CD4-positive, alpha-beta T cell (primary cell): ENCODE measurements at regions not wholly inside any gene's neighbourhood (a gene's known extent, or its start where the extent isn't known, plus 50 kb on each side); places are given as distances from the start of the nearest gene placed in this dataset.

Experiments
- ATAC-seq: fragments of 200-7000 bp; cut with Tn5 transposase; one replicate; pipeline ENCODE4 v1.10.0; 2022; ENCODE audit warnings: mild to moderate bottlenecking; ENCODE audit not compliant: poor library complexity
- CTCF ChIA-PET: fragments of 350-600 bp; sonication (Branson Sonifier 250); formaldehyde crosslinking; loops from one replicate; lab custom pipeline; 2021; ENCODE audit warnings: antibody characterized with exemption, inconsistent platforms; lab: Charles Lee
- POLR2A ChIA-PET: fragments of 350-600 bp; sonication (Branson Sonifier 250); formaldehyde crosslinking; loops from one replicate; lab custom pipeline; 2021; ENCODE audit warnings: antibody characterized with exemption, inconsistent platforms; lab: Charles Lee
- DNase-seq, 14 experiments: peaks; one replicate each; pipeline ENCODE4 v3.0.0-alpha.2; 2013 to 2020; ENCODE audit warnings: mixed read lengths in 2 of 14
- H3K27ac ChIP-seq, 2 donors: one replicate each; pipeline versions ENCODE4 v1.5.1 to v1.7.0; 2013; ENCODE audit warnings: low read length in 2 of 2, low read depth in 1 of 2, mild to moderate bottlenecking in 1 of 2
- H3K27me3 ChIP-seq, 2 experiments: 1 replicate in 1 of 2; 2 replicates in 1 of 2; pipeline versions ENCODE4 v1.6.1 to v1.7.0; 2013; ENCODE audit warnings: low read length in 2 of 2, control low read depth in 1 of 2, mild to moderate bottlenecking in 1 of 2, moderate library complexity in 1 of 2; ENCODE audit not compliant: insufficient read depth in 2 of 2, control insufficient read depth in 1 of 2
- H3K36me3 ChIP-seq: one replicate; pipeline ENCODE4 v1.6.1; 2013; ENCODE audit warnings: low read length, control low read depth; ENCODE audit not compliant: insufficient read depth
- H3K4me1 ChIP-seq: one replicate; pipeline ENCODE4 v1.6.1; 2013; ENCODE audit warnings: low read length, control low read depth; ENCODE audit not compliant: insufficient read depth
- H3K4me3 ChIP-seq: one replicate; pipeline ENCODE4 v1.5.1; 2013; ENCODE audit warnings: mild to moderate bottlenecking, low read length, moderate library complexity
- H3K9me3 ChIP-seq, 2 experiments: 1 replicate in 1 of 2; 2 replicates in 1 of 2; pipeline versions ENCODE4 v1.6.1 to v1.7.0; 2013; ENCODE audit warnings: low read length in 2 of 2, mild to moderate bottlenecking in 2 of 2, control low read depth in 1 of 2, moderate library complexity in 1 of 2; ENCODE audit not compliant: control insufficient read depth in 1 of 2, insufficient read depth in 1 of 2
- H3K27ac Mint-ChIP-seq: one replicate; pipeline ENCODE4 v1.8.0; 2020; ENCODE audit warnings: mixed read lengths
- H3K27me3 Mint-ChIP-seq: one replicate; pipeline ENCODE4 v1.8.0; 2021; ENCODE audit warnings: mixed read lengths
- H3K36me3 Mint-ChIP-seq: one replicate; pipeline ENCODE4 v1.8.0; 2021; ENCODE audit warnings: low read depth, mixed read lengths
- H3K4me1 Mint-ChIP-seq: one replicate; pipeline ENCODE4 v1.8.0; 2021; ENCODE audit warnings: low read depth, mixed read lengths
- H3K4me3 Mint-ChIP-seq: one replicate; pipeline ENCODE4 v1.8.0; 2020; ENCODE audit warnings: mild to moderate bottlenecking, mixed read lengths
- H3K9me3 Mint-ChIP-seq: one replicate; pipeline ENCODE4 v1.8.0; 2020; ENCODE audit warnings: mixed read lengths
- CTCF ChIP-seq: fragments of 200-600 bp; IDR thresholded peaks from one replicate; pipeline ENCODE4 v1.8.0; 2022; ENCODE audit warnings: antibody characterized with exemption, mild to moderate bottlenecking
- intact Hi-C, 2 experiments: fragments of 100-400 bp; cut with DNase I in 1 of 2; cut with micrococcal nuclease in 1 of 2; formaldehyde crosslinking; loops; one replicate each; pipeline versions ENCODE4 v1.15.1 to v1.9.0; 2023 to 2025; cut with DNase I, micrococcal nuclease

GRCh38 chr3:82217571-82217970 is 456.1 kb upstream of the GBE1 start:
- ATAC-seq (no peak), DNase-seq (no peak)
- Histone ChIP-seq H3K4me3 (no peak overlapping the region), H3K4me1 (no peaks in the 10 kb centered on the region), H3K27me3 (no peaks in the 10 kb centered on the region), H3K27ac (no peak overlapping the region), H3K36me3 (no peaks in the 10 kb centered on the region), H3K9me3 (no peaks in the 10 kb centered on the region)
- no peak overlapping the region for H3K27ac Mint-ChIP-seq
- H3K27me3 Mint-ChIP-seq = no peaks in the 10 kb centered on the region
- H3K36me3 Mint-ChIP-seq = no peaks in the 10 kb centered on the region
- no peak overlapping the region for H3K4me3 Mint-ChIP-seq
- no peaks in the 10 kb centered on the region for H3K9me3 Mint-ChIP-seq
- no peak for TF ChIP-seq CTCF
- ChIA-PET CTCF (no interaction called here), POLR2A (no interaction called here)
- intact Hi-C loops = no loop called here
- no peaks in the 10 kb centered on the region for H3K4me1 Mint-ChIP-seq

GRCh38 chr3:82208002-82208710 is 446.7 kb upstream of the GBE1 start:
- H3K36me3 Mint-ChIP-seq = no peaks in the 10 kb centered on the region
- intact Hi-C loops = no loop called here
- no peak for DNase-seq
- H3K27ac ChIP-seq = no peak overlapping the region
- H3K9me3 ChIP-seq = no peaks in the 10 kb centered on the region
- H3K4me1 Mint-ChIP-seq = no peaks in the 10 kb centered on the region
- CTCF ChIA-PET = no interaction called here
- TF ChIP-seq CTCF = no peak
- no peaks in the 10 kb centered on the region for H3K27me3 Mint-ChIP-seq
- H3K9me3 Mint-ChIP-seq = peaks cover 6% of the 10 kb centered on the region
- H3K4me3 Mint-ChIP-seq = no peak overlapping the region
- H3K27me3 ChIP-seq = no peaks in the 10 kb centered on the region
- H3K4me1 ChIP-seq = no peaks in the 10 kb centered on the region
- no peak overlapping the region for H3K4me3 ChIP-seq
- no peak overlapping the region for H3K27ac Mint-ChIP-seq
- no peak for ATAC-seq
- no peaks in the 10 kb centered on the region for H3K36me3 ChIP-seq
- POLR2A ChIA-PET = no interaction called here

- ATAC-seq (no peak), DNase-seq (no peak)
- no peak overlapping the region for H3K27ac Mint-ChIP-seq
- CTCF ChIA-PET = no interaction called here
- TF ChIP-seq CTCF = no peak
- no peaks in the 10 kb centered on the region for H3K27me3 Mint-ChIP-seq
- no peak overlapping the region for H3K4me3 Mint-ChIP-seq
- Histone ChIP-seq H3K27ac (no peak overlapping the region), H3K4me1 (no peaks in the 10 kb centered on the region), H3K27me3 (no peaks in the 10 kb centered on the region), H3K4me3 (no peak overlapping the region), H3K9me3 (no peaks in the 10 kb centered on the region), H3K36me3 (no peaks in the 10 kb centered on the region)
- POLR2A ChIA-PET = no interaction called here
- H3K9me3 Mint-ChIP-seq = no peaks in the 10 kb centered on the region
- no peaks in the 10 kb centered on the region for H3K36me3 Mint-ChIP-seq
- intact Hi-C loops = loop anchor here in 1 of 2 experiments (5.0 kb wide), 1 partner anchor 570 kb away; no protein-coding TSS in a partner anchor
- H3K4me1 Mint-ChIP-seq = no peaks in the 10 kb centered on the region
Observed at GRCh38 chr3:82202269-82202668, 440.8 kb upstream of the GBE1 start.
